HPDE6-E6E7 (cell line): ENCODE measurements at regions not wholly inside any gene's neighbourhood (a gene's known extent, or its start where the extent isn't known, plus 50 kb on each side); places are given as distances from the start of the nearest gene placed in this dataset.

Experiments used
- DNase-seq: peaks from one replicate; pipeline ENCODE4 v3.0.0; 2011; ENCODE audit warnings: missing footprints; ENCODE audit errors: extremely low spot score

DNA sequence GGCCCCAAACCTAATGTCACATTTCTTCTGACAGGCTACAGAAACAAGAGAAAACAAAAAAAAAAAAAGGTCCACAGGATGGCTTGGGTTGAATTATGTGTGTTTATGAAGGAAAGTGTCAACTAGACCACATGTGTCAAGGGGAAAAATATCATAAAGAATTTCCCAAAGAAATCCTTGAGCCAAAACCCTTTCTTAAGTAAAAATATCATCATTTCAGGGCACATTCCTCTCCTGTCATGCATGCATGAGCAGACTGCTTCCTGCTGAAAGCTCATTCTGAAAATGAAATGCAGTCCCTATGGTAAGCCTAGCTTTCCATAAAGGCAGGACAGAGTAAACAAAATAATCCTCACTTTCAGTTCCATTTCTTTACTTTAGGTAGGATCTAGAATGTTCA lies 85.7 kb upstream of the RBBP8 start:
- no peak for DNase-seq

DNA sequence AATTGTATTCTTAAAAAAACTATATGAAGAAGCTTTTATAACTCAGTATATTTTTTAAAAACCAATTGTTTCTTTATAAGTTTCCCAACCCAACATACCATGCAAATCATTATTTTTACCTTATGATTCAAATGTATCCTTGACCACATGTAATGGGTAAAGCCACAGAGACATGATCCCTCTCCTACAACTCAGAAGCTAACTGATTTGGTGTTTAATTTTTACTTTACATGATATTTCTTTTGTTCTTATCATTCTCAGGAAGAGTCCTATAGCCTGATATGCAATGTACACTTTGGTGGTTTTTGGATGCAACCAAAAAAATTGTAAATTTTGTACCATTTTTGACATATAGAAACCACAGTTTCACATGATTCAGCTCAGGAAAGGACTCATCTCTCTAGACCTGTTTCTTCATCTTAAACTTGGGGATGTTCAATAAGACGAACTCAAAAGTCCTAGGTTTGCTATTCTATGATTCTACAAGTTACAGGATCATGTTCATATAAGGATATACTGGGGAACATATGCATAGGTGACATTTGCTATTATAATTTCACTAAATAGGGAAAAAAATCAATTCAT lies 85.2 kb upstream of the RBBP8 start:
- no peak for DNase-seq

DNA sequence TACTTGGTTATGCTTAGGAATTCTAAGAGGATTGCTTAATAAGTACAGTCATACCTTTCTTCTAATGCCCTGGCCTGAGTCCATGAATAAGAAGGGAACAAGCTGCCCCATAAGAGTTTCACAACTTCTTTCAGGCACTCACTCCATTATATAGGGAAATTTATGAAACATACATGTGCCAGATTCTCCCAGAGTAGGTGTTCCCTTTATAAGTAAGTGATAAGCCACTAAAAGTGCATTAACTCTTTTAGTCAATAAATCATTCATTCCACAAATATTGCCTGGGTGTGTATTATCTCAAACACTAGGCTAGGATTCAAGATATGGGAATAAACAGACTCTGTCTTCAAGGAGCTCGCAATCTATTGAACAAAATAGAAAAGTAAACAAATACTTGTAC lies 84.5 kb upstream of the RBBP8 start:
- DNase-seq, result peak; percentile 53

DNA sequence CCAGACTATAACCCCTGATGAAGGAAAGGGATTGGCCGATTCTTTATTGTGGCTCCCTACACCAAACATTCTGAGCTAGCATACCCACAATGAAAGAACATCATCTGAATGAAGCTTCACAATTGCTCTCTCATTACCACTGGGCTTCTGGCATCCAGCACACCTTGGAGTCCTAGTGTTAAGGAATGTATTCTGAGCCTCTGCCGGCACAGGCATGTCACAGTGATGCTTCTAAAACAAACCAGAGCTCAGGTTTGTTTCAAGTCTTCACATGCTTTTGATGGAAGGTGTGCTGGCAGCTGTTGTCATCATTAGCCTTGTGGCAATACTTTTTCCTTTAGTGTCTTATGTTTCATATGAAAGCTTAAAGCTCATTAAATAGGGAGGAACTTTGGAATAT lies 76.3 kb upstream of the RBBP8 start:
- DNase-seq, result peak; percentile 84

DNA sequence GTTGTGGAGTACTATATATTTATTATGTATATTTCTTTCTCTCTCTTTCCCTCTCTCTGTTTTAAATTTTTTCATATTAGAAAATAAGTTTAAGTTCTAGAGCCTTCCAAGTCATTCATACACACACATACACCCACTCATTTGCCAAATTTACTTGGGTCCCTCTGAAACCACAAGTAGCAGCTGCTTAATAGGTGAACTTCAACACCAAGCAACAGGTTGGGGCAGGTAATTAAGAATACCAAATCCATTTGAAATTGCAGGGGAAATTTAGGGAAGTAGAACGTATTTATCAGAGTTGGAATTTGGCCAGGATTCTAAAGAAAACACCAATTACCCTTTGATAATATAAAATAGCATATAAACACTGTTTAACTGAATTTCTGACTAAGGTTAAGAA lies 75.0 kb upstream of the RBBP8 start:
- DNase-seq, result no peak

DNA sequence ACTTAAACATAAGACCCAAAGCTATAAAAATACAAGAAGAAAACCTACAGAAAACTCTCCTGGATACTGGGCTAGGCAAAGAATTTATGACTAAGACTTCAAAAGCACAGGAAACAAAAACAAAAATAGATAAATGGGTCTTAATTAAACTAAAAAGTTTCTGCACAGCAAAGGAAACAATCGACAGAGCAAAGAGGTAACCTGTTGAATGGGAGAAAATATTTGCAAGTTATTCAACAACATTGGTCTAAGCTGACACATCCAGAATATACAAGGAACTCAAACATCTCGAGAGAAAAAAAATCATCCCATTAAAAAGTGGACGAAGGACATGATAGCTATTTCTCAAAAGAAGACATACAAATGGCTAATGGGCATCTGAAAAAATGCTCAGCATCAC lies 72.3 kb upstream of the RBBP8 start:
- DNase-seq, result no peak

DNA sequence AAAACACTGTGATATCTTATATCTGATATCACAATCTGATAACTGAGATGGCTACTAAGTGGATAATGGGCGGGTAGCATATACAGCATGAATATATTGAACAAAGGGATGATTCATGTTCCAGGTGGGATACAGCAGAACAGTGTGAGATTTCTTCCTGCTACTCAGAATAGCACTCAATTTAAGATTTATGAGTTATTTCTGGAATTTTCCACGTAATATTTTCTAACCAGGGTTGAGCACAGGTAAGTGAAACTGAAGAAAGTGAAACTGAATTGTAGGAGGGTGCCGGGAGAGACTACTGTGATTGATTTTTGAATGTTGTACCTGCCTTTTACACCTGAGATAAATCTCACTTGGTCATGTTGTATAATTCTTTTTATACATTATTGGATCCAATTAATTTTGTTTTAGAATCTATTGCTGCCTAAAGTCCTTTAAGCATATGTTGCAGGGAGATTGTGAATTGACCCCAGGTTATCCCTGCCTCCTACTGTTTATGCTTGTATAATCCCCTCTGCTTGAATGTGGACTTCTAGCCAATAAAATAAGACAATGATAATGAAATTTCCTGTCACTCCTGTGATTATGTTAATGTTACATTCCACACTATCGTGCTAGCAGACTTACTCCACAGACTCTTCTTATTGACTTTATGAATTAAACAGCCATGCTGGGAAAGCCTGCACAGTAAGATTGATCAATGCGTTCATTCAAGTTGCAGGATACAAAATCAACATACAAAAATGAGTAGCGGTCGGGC lies 67.6 kb upstream of the RBBP8 start:
- no peak for DNase-seq

DNA sequence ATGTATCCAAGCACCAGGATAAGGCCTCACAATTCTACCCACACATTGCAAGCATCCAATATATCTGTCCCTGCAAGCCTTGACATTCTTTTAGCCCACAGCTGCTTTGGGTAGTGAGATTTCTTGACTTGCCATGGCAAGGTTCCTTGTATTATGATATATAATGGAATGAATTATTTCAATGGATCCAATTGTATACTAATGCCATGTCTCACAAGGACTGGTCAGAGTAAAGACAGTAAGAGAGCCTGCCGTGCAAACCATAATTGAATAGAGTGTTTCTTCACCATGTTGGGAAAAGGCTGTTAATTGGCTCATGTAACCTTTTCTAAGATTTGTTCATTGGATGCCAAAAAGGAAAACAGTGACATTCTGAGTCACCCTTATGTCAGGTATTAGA lies 64.3 kb upstream of the RBBP8 start:
- no peak for DNase-seq

DNA sequence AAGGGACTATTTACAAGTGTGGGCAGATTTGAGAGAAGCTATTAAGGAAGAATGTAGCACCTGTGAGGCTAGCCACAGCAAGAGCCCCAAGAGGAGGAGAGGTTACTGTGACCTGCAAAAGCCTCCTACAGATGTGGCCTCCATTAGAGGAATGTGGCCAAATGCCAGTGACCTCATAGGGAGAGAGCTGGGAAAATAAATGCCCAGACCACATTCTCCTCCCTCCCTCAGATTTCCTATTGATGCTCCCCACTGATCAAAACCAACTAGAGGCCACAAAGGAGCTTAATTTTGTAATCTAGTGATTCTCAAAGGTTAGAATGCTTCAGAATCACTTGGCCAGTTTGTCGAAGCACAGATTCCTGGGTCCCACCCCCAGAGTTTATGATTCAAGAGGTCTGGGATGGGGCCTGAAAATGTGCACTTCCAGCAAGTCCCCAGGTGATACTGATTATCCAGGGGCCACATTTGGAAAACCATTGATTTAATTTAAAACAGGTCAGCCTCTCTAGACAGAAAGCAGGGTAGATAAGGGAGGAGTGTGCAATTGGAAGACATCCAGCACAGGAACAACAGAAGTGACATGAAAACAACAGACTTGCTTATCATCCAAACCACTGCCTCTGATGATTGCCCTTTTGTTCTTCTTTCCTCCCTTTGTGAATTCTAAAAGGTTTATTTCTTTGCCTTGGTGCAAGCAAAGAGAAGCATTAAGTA lies 61.2 kb upstream of the RBBP8 start:
- DNase-seq, result no peak

DNA sequence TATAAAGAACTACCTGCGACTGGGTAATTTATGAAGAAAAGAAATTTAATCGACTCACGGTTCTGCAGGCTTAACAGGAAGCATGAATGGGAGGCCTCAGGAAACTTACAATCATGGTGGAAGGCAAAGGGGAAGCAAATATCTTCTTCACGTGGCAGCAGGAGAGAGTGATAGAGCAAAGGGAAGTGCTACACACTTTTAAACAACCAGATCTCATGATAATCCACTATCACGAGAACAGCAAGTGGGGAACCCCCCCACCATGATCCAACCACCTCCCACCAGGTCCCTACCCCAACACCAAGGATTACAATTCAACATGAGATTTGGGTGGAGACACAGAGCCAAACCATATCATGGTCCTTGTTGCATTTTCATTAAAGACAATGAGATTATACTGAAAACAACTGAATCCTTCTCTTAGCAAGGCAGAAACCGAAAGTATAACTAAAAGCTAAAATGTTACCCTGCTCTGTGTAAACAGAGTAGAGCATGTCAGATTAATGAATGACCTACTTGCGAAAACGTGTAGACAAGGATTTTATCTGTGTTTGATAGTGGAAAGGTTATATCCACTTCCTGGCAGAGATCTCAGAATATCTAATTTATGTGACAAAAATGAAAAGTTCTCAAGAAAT lies 60.1 kb upstream of the RBBP8 start:
- no peak for DNase-seq

DNA sequence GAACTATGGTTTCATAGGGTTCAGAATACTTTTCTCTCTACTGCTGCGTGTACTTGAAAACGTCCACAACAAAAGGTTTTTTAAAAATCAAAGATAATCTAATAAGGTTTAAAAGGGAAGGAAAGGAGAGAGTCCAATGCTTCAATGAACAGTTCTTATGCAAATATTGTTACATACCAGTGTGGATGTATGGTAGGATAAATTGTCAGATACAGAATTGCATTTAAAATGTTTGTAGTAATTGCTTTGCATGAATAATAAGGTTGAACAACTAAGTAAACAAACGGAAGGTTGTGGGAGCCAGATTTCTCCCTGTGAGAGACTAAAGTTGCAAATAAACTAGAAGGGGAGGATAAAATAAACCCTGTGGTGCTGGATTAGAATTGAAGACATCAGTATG lies 53.8 kb upstream of the RBBP8 start:
- DNase-seq, result no peak

DNA sequence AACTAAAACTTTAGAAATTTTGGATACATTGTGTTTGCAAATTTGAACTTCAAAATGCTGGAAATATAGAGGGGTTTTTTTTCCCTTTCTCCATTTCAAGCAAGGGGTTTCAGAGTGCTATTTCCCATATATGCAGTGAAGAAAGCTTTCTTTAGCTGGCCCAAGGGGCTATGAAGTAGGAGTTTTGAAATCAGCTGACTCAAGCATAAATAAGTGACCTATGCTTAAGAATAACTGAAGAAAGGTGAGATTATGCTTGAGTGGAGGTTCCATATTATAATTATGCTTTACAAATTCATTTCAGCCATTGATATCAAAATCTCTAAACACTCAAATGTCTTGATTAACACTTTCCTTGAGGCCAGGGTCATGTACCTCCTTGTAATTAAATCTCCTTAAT lies 51.0 kb upstream of the RBBP8 start:
- no peak for DNase-seq

DNA sequence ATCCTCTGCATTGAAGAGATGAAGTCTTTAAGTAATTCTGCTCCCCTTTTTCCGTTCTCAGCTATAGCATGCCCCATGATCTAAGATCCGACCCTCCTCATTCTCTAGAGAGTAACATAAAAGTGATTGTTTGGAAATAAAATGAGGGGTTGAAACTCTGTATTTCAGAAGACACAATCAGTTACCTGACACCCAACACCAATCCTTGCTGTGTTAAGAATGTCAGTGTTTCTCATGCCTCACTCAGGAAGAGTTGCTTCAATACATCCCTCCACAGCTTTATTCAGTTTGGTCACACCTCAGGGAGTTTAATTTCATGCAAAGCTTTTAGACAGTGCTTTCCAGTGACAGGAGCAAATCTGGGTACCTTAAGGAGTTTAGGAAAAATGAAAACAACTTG lies 49.9 kb upstream of the RBBP8 start:
- no peak for DNase-seq
